Fibroblast of skin of left biceps (primary cell): ENCODE measurements at regions not wholly inside any gene's neighbourhood (a gene's known extent, or its start where the extent isn't known, plus 50 kb on each side); places are given as distances from the start of the nearest gene placed in this dataset.

Experiments used
- DNase-seq, 2 experiments: peaks; one replicate each; pipeline ENCODE4 v3.0.0-alpha.2; 2013; ENCODE audit warnings: low read depth in 2 of 2

DNA sequence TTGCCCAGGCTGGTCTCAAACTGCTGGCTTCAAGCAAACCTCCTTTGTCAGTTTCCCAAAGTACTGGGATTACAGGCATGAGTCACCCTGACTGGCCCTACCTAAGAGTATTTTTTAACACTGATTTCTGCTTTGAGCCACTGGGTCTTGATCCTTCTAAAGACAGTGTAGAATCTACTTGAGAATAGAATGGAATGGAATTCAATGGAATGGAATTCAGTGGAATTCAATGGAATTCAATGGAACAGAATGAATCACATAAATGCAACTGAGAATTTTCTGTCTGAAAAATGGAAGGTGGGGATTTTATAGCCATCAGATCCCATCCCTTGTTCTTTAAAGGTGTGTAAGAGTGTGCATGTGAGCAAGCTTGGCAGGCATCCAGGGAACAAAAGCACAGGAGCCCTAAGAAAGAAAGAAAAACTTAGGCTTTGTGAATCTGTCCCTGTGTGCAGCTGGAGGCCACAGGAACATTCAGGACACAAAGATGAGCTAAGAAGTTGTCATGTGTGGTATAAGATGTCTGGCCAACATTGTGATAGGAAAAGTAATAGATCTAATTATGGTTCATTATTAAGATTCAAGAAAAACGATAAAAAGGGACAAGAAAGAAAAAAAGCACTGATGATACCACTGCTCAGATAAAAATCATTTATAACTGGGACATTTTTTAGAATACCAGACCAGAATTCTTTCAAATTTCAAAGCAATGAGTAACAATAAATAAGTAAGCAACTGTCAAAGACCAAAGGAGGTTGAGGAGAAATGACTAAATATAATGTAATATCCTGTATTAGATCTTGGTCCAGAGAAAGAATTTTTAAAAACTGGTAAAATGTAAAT, 681.0 kb upstream of the GJE1 start:
- DNase-seq = peak; percentile 44 to 48

DNA sequence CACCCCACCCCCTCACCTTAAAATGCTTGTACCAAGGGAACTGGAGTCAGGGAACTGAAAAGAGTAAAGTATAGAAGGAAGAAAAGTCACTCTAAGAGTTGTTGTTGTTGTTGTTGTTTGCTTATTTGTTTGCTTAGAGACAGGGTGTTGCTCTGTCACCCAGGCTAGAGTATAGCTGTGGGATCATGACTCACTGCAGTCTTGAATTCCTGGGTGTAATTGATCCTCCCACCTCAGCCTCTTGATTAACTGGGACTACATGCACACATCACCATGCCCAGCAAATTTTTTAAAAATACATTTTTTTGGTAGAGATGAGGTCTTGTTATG, 681.6 kb upstream of the GJE1 start:
- no peak for DNase-seq

DNA sequence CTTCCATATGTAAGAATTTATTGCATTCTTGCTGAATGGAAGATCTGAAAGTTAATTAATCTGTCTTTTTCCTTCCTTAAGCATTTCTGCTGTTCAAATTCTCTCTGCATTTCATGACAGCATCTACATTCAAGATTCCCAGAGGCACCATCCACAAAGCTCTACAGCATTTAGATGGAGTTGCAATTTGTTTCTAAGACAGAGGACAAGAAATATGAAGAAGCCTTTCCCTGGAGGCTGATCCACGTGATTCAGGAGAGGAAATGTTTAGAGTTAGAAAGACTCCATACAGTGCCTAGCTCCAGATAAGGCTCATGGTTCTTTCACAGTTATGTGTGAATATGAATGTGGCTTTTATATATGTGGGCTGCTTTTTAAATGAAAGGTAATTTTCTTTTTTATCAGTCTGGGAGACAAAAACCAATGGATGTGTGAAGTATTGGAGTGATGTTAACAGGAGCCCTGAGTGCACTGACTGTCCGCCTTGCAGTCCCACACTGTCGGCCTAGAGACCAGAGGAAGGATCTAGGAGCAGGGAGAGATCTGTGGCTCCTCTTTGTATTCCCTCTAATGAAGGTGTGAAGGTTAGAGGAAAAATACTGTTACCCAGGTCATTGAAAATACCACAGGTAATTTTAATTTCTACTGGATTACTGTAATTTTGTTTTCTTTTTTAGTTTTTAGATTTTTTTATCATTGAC, 686.6 kb upstream of the GJE1 start:
- no peak for DNase-seq

DNA sequence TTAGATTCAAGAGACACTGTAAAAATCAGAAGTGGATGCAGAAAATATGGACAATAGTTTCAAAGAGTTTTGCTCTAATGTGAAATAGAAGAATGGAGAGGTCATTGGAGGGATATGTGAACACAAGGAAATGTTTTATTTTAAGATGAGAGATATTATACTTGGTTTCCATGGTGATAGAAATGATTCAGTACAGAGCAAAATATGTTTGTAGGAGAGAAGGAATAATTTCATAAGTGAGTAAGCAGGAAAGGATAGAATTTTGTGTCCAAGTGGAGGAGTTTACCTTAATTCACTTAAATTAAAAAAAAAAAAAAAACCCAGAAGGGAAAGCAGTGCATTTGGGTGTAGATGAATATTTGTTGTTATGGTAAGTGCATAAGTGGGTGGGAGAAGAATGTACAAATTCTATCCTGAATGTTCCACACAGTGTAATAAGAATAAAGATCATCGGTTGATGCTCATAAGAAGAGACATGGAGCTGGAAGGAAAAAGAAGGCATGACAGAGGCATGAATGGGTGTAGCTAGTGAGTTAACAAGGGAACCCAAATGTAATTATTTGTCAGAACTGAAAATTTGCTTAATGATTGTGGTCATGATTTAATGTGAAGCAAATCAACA, 688.9 kb upstream of the GJE1 start:
- DNase-seq = no peak

DNA sequence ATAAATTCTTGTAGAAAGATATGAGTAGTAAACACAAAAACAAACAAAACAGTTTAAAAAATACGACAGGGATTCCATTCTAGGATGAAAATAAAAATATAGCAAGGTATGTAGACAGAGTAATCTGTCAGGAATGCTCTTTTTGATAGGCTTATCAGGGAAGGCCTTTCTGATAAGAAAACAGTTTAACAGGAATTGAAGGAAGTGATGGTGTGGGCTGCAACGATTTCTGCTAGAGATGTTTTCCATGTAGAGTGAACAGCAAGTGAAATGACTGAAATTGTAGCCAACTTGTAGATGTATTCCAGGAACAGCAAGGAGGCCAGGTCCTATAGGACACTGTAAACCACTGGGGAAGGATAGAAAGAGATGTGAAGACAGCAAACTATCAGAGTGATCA, 689.7 kb upstream of the GJE1 start:
- DNase-seq = no peak

DNA sequence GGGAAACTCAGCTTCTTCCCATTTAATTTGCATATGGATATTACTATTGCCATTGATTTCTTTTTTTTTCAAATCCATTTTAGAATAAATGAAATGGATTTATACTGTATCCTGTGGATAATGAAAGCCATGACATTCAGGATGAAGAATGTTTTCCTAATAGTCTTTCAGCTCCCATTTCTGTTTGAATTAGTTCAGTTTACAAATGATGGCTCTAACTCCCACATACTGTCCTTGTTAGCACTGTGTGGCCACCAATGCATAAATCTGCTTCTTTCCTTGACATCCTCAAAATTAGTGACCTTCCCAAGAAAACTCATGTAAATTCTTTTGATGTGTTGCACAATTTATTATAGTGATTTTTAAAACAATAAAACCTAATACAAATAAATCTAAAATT, 693.2 kb upstream of the GJE1 start:
- DNase-seq = no peak

DNA sequence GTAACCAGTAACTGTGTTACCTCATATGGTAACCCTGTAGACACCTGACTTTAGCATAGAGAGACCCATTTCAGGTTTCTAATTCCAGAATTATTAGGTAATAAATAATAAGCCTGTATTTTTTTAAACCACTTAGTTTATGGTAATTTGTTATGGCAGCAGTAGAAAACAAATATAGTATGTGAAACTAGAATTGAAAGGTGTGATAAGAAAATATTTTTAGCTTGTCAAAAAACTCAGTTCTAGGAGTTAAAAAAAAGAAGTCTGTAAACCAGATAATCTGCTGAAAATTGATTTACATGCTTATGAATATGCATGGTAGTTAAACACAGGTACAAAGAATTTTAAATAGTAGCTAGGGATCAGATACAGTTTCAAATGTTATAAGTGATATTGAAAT, 695.0 kb upstream of the GJE1 start:
- DNase-seq = no peak

DNA sequence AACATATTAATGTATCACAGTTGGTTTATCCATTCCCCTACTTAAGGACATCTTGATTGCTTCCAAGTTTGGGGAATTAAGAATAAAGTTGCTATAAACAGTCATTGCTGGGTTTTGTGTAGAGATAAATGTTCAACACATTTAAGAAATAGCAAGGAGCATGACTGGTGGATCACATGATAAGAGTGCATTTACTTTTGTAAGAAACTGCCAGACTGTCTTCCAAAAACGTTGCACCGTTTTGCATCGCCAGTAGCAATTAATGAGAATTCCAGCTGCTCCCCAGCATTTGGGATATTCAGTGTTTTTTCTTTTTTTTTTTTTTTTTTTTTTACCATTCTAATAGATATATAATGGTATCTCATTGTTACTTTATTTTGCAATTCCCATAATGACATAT, 695.7 kb upstream of the GJE1 start:
- no peak for DNase-seq

DNA sequence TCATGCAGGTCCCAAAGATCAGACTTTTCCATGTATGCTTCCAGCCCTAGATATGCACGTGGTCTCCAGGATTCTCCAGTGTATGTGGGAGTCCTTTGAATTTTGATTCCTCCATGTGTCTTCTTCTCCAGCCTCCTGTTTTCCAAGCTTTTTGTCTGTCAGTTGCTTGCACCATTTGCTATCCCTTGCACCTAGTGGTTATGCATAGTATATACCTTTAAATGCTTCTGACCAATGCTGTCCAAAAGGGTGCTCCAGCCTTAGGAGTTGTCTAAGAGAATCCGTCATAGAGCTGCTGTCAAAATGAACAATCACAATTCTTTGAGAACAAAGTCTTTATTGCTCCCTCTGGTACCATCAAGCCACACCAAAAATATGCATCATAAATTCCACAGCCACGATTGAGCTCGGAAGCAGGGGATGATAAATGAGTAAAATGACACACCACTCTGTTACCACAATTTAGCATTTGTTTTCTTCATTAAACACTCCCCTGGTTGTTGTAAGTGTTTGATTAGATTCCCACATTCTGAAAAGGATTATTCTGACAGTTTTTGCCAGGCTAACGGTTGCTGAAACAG, 706.2 kb upstream of the GJE1 start:
- peak; percentile 24 to 29 for DNase-seq

DNA sequence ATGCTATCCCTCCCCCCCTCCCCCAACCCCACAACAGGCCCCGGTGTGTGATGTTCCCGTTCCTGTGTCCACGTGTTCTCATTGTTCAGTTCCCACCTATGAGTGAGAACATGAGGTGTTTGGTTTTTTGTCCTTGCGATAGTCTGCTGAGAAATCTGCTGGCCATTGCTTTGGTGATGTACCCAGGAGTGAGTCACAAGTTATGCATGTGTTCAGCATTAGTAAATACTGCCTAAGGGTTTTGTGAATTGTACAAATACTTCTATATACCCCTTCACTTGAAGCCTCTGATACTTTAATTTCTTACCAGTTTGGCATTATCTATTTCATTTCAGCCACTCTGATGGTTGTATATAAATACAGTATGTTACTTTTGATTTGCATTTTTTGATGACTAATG, 711.3 kb upstream of the GJE1 start:
- DNase-seq = peak in 1 of 2 experiments; percentile 37

DNA sequence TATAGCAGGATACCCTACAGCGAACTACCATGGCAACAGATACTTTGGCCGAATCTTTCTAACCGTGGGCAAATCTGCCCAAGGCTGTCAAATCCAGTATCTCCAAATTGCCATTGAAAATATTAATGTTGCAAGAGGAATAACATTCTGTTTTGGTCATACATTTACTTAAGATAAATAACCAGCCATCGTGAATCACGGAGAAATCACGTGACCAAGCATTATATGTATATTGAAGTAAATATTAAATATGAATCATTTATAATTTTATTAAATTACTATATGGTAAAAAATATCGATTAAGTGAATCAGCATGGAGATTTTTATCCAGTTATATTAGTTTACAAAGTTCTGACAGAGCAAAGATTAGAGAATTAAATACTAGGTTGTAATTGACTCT, 714.6 kb upstream of the GJE1 start:
- no peak for DNase-seq

DNA sequence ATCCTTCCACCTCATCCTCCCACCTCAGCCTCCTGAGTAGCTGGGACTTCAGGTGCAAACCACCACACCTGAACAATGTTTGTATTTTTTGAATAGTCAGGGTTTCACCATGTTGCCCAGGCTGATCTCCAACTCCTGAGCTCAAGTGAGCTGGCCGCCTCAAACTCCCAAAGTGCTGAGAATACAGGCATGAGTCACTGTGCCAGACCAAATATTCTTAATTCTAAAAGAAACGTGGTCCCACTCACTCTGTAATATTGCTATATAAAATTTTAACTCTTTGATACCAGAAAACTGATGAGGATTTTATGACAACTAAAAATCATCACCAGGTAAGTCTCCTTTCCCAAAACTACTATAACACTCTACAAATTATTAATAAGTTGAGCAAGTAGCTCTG, 716.8 kb upstream of the GJE1 start:
- no peak for DNase-seq

DNA sequence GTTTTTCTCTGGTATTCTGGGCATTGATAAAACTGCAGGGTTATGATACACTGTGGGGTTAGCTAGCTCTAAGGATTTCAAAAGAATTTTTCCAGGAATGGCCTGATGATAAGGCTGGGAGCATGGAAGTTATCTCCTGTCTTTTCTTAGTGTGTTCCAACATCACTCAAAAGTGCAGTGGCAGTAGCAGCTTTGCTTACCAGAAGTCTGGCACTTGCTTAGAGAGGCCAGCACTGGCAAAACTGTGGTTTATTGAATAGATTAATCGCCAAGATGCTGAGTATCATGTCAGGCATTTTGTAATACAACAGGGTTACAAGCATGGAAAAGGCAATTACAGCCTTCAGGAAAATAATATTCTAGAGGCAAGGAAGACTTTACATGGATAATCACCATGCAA, 719.5 kb upstream of the GJE1 start:
- DNase-seq = no peak

DNA sequence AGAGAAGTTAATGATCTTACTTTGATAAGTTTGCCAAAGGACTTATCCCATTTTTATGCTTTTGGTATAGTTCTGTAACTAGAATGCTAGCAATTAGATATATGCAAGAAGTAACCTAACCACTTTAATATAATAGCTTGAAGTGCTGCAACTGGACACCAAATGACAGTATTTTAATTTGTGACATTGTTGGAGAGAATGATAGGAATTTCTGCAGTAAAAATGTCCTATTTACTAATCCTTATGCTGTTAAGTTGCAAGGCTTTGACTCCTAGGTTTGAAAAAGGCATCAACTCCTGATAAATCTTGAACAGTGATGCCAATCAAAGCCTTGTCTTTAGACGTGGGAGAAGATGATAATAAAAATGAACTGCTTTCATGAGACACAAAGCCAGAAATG, 726.0 kb upstream of the GJE1 start:
- no peak for DNase-seq

DNA sequence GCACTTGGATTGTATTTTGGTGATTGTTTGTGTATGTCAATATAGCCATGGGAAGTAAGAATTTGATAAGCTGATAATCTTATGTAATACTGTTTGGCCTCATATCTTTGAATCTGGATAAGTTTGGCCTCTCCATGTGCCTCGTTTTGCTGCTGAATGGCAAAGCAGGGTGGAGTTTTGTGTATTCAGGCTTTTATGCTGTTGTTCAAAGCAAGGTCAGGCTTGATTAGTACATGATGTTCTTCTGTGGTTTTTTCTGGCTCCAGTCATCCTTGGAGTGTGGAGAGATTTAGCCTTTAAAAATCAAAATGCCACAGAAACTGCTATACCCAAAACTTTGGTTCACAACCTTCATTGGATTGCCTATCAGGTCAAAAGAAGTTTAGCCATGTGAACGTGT, 728.9 kb upstream of the GJE1 start:
- no peak for DNase-seq

DNA sequence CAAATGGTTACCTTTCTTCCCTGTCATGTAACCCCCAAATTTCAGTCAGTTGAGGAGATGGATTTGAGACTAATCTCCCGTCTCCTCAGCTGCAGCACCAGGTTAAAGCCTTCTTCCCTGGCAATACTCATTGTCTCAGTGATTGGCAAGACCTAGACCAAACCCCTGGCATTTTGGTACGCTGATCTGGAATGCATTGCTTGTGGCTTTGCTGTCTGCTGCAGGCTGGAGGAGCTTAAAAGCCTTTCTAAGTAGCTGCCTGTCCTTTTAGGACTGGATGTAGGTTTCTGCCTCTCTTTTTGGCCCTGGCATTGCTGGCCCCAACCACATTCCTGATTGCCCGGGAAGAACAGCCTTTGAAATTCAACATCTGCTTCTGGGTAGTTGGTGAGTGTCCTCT, 729.6 kb upstream of the GJE1 start:
- no peak for DNase-seq

DNA sequence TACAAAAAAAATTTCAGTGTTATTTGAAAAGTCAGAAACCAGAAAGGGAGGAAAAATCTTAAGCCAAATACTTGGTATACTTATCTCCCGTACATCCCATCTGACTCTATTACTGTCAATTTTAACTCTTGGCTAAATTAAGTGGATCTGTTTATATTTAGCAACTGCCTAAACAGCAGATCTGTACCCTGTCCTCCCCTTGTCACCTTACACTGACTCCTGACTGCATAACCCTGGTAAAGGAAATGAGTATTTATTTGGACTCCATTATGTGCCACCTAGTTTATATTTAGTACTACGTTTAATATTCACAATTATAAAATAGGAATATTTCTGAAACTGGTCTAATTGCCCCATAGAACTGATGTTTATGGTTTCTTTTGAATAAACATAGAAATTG, 730.2 kb upstream of the GJE1 start:
- DNase-seq = no peak

DNA sequence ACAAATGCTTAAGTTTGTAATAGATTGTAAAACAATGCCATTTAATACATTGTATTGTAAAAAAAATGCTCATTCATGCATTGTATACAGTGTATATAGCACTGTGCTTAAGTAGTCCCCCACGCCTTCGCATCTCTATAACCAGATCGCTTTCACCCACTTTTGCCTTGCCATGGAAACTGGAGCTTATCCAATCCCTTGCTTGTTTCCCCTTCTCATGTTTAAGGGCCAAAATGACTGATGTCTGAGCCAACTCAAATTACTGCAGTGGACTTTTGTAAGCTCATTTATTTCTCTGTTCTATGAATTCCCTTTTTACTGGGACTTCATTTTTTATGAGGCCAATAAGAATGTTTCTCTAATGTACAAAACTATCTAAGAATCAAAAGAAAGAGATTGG, 730.9 kb upstream of the GJE1 start:
- no peak for DNase-seq

DNA sequence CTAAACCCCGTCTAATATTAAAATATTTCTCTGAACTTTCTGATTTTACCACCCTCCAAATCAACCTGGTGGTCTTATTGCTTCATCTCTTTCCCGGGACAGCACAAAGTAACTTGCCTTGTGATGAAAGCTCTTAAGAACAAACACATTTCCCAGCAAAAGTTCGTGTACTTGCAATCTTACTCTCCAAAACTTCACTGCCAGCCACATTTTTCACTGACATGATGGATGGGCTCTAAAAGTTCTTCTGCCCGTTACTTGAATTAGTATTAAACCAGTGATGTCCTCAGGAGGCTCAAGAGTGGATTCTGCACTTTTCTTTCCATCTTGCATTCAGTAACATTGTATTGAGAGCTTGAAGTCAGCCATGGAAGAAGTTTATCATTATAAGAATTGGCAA, 731.6 kb upstream of the GJE1 start:
- DNase-seq = peak; percentile 13 to 15

DNA sequence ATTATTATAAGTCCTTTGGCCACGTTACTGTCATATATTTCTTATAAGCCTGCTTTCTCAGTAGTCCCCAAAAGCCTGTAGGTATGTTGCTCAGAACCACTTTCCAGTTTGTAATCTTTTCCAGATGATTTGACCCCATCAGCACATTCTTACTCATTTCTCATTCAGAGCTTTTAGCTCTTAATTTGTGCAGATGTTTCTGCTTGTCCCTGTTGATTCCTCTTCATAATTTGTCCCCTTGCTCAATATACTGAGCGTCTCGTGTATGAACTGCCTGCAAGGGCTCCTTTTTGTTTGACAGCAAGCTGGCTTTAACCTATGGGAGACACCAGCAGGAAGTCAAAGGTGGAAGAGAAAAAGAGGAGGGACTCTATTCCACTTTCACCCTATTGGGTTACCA, 733.8 kb upstream of the GJE1 start:
- peak; percentile 31 to 32 for DNase-seq

DNA sequence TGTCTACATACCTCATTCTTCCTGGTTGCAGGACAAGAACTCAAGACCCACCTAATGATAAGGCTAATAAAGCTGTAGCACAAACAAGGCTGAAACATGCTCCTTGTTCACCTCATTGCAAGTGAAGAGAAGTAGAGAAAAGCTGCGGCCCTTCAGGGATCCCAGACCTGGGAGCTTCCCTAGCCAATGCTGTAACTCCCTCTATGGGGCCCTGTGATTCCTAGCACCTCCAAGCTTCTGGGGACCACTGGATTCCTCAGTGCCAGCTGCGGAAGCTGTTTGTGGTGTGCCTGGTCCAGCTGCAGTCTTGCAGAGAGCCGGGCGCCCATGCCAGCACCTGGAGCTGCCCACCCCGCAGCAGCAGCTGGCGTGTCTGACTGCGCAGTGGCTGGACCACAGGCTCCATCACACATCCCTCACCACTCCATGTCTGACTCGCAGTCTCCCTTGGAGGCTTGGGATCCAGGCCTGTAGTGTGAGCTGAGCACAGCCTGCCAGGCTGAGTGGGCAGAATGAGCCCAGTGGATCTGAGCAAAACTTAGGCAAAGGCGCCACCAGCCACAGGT, 737.2 kb upstream of the GJE1 start:
- no peak for DNase-seq

DNA sequence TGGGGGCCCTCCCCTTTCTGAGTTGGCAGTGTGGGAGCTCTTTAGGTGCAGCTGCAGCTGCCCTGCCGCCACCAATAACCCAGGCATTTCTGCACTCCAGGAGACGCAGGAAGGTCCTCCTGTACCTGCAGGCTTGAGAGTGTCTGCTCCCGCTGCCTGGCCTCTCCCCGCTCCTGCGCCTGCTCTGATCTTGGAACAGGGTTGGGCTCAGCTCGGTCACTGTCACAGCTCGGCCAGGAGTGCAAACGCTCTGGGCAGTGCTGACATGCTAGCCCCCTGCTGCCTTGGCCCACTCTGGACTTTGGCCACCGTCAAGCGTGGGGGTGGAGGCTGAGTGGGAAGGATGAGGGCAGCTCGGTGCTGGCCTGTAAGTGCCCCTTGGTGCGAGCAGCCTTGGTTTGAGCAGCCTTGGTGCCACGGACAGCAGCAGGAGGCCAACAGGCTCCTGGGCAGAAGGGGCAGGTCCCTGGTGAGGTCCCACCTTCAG, 738.1 kb upstream of the GJE1 start:
- DNase-seq = no peak
